AG08395 (cell line): ENCODE measurements at regions not wholly inside any gene's neighbourhood (a gene's known extent, or its start where the extent isn't known, plus 50 kb on each side); places are given as distances from the start of the nearest gene placed in this dataset.
A peak's percentile ranks its signal among the peaks of the same experiment; 100 is the strongest.
"Not testable (repeated sequence)": the region's sequence is repeated elsewhere in the genome, so short reads cannot be mapped to it uniquely, and the experiment has no call there.

Experiments
- DNase-seq: peaks from one replicate; pipeline ENCODE4 v3.0.0; 2012; ENCODE audit warnings: mixed read lengths, low spot score

DNA sequence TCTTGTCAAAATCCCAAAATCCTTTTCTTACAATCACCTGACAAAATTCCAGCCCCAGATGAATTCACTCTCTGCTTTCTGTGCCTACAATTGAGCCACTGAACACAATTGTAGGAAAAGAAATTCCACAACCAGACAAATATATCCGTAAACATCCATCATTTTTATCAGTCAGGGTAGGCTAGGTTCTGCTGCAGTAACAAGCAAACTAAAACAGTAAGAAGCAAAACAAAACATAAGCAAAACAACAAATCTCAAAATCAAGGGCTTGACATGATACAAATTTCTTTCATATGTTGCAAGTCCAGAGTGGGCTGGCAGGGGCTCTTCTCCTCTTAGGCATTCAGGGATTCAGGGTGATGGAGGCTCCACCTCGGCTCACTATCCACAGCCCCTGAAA lies 114.2 kb upstream of the MAN2A1 start:
- no peak for DNase-seq

- no peak for DNase-seq
These were observed 114.7 kb upstream of the MAN2A1 start for GRCh38 chr5:109574985-109575384.

GRCh38 chr5:109573766-109574165 lies 116.0 kb upstream of the MAN2A1 start:
- DNase-seq: no peak

DNA sequence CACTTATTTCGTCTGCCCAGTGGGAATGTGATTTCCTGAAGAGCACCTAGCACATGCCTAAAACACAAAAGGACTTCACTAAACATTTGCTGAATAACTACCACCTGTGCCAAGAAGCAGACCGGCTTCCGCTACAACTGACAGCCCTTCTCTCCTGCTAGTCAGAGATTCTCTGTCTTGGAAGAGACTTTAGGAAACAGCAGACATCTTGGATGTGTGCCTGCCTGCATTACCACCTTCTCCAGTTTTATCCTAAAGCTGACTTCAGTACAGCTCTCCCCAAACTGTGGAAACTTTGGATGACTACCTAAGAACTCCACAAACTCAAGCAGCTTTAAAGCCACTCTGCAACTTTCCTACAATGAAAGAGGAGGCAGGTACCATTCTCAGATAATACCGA lies 116.5 kb upstream of the MAN2A1 start:
- DNase-seq: no peak

DNA sequence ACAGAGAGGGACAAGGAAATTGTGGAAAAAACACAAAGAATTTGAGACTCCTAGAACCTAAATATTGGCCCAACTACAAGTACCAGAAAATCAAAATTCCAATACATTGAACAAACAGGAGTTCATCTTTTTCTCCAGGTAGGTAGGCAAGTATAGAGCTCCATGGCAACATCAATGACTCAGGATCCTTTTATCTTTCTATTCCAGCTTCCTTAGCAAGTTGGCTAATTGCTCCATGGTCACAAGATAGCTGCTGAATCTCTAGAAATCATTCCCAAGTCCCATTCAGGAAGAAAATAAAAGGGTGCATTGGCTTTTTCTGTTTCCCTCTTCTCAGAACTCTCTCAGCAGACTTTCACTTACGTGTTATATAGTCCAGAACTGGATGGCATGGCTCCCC lies 117.9 kb upstream of the MAN2A1 start:
- no peak for DNase-seq

- no peak for DNase-seq
These were observed 119.3 kb upstream of the MAN2A1 start for GRCh38 chr5:109570362-109570874.

DNA sequence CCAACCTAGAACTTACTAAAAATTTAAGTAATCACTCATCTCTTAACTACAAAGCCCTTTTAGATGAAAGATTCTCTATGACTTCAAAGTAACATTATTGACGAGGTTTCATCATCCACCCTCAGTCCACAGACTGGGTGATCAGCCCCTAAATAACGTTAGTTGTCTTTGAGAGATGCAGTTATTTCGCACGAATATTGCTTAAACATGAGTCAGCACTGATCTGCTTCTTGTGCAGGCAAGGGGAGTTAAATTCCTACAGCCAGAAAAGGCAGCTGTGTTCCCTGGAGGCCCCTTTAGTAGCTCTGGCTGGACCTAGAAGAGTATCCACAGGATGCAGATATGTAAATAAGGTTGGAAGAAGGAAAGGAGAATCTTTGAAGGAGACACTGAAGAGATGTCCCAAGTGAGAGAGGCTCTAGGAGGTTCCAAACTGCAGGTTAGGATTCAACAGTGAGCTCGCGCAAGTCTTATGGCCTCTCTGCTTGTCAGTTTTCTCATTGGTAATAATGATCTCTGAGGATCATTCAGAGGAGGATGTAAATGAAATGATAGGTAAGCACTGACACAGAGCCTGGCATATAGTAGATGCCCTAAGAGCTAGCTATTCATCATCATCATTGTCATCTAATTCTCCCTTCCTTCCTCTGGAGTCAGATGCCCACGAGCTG lies 122.2 kb upstream of the MAN2A1 start:
- peak; percentile 31 for DNase-seq

- DNase-seq: no peak
These were observed 123.4 kb upstream of the MAN2A1 start for GRCh38 chr5:109566361-109566760.

DNA sequence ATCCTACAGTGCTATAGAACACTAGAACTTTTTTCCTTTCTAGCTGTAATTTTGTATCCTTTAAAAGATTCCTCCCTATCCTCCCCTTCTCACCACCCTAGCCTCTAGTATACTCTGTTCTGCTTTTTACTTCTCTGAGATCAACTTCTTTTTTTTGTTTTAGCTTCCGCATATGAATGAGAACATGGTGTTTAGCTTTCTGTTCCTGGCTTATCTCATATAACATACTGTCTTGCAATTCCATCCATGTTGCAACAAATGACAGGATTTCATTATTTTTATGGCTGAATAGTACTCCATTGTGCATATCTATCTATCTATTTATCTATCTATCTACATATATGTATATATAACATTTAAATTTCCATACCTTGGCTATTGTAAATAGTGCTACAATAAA lies 126.0 kb upstream of the MAN2A1 start:
- no peak for DNase-seq

DNA sequence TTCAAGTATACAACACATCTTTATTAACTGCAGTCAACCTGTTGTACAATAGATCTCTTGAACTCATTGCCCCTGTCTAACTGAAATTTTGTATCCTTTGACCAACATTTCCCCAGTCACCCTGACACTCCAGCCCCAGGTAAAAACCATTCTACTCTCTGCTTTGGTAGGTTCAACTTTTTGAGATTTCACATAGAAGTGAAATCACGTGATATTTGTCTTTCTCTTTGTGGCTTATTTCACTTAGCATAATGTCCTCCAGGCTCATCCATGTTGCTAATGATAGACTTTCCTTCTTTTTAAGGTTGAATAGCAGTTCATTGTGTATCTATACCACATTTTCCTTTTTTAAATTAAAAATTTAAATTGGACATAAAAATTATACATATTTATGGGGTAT lies 126.5 kb upstream of the MAN2A1 start:
- no peak for DNase-seq

- DNase-seq: no peak
These were observed 127.3 kb upstream of the MAN2A1 start for GRCh38 chr5:109562441-109562840.

DNA sequence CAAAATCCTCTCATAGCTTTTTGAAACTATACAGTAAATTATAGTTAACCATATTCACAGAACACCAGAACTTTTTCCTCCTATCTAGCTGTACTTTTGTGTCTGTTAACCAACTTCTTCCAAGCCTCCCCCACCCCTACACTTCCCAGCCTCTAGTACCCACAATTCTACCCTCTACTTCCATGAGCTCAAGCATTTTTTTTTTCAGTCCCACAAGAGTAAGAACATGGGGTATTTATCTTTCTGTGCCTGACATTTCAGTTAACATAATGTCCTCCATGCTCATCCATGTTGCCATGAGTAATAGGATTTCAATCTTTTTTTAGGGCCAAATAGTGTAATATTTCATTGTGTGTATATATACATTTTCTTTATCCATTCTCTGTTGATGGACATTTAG lies 128.3 kb upstream of the MAN2A1 start:
- no peak for DNase-seq

DNA sequence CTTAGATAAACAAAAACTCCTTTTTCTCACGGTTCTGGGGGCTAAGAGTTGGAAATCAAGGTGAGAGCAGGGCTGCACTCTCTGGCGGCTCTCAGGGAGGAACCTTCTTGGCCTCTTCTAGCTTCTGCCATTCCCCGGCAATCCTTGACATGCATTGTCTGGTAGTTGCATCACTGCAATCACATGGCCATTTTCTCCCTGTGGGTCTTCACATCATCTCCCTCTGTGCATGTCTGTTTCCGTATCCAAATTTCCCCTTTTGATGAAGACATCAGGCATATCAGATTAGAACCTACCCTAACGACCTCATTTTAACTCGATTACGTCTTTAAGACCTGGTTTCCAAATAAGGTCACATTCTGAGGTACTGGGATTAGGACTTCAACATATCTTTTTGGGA lies 129.2 kb upstream of the MAN2A1 start:
- DNase-seq: no peak

DNA sequence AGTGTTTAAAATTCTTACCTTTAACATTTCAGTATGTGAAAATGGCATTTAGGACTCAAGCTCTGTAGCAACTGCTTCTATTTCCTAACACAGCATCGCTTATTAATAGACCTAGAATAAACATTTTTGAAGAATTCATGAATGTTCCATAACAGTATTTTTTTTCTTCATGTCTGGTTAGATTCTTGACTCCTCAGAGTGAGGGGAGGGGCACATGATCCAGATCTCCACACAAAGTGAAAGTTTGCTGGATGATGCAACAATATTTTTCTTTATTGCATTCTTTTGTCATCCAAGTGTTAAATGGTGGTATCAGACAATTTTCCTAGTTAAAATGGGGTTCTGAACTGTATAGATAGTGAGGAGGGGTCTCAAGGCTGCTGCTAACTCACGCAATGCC lies 130.8 kb upstream of the MAN2A1 start:
- no peak for DNase-seq

DNA sequence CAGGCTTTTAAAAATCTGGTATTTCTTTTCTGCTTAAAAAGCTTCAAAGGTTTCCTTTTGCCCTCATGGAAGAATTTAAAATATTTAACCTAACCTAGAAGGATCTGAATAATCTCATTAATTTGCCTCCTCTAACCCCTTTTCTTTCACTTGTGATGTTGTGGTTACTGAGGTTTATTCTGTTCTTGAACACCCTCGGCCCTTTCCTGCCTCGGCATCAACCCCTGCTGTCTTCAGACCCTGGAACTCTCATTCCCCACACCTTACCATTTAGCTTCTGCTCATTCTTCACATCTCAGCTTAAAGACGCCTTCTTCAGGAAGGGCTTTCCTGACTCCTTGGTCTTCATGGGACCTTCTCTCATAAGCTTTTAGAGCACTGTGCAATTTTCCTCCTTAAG lies 131.4 kb upstream of the MAN2A1 start:
- no peak for DNase-seq

DNA sequence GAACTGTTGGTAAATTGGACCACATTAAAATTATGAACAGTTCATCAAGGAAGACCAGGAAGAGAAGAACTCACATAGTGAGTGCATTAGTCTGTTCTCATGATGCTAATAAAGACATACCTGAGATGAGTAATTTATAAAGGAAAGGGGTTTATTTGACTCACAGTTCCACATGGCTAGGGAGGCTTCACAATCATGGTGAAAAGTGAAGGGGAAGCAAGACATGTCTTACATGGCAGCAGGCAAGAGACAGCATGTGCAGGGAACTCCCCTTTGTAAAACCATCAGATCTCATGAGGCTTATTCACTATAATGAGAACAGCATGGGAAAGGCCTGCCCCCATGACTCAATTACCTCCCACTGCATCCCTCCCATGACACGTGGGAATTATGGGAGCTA lies 135.9 kb upstream of the MAN2A1 start:
- no peak for DNase-seq

DNA sequence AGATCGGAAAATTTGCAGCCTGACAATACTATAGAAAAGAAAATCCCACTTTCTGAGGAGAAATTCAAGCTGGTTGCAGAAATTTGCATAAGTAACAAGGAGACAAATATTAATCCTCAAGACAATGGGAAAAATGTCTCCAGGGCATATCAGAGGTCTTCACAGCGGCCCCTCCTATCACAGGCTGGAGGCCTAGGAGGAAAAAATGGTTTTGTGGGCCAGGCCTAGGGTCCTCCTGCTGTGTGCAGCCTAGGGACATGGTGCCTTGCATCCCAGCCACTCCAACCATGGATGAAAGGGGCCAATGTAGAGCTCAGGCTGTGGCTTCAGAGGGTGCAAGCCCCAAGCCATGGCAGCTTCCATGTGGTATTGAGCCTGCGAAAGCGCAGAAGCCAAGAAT lies 138.5 kb upstream of the MAN2A1 start:
- not testable (repeated sequence) for DNase-seq

DNA sequence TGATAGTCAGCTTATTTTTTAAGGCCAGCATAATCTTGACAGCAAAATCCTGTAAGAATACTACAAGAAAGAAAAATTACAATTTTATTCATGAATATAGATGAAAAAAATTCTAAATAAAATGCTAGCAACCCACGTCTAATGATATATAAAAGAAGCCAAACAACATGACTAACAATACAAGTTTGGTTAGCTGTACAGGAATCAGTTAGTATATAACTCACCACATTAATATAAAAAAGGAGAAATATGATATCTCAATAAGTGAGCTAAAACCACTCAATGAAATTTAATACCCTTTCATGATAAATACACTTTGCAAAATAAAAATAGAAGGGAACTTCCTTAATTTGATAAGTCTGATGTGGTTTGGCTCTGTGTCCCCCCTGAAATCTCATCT lies 139.7 kb upstream of the MAN2A1 start:
- DNase-seq: no peak

- no peak for DNase-seq
These were observed 136.7 kb upstream of the PJA2 start for GRCh38 chr5:109546461-109546860.

- not testable (repeated sequence) for DNase-seq
These were observed 135.1 kb upstream of the PJA2 start for GRCh38 chr5:109544873-109545272.

- not testable (repeated sequence) for DNase-seq
These were observed 128.9 kb upstream of the PJA2 start for GRCh38 chr5:109538692-109539091.

DNA sequence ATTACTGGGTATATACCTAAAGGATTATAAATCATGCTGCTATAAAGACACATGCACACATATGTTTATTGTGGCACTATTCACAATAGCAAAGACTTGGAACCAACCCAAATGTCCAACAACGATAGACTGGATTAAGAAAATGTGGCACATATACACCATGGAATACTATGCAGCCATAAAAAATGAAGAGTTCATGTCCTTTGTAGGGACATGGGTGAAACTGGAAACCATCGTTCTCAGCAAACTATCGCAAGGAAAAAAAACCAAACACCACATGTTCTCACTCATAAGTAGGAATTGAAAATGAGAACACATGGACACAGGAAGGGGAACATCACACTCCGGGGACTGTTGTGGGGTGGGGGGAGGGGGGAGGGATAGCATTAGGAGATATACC lies 125.3 kb upstream of the PJA2 start:
- DNase-seq: not testable (repeated sequence)

- DNase-seq: no peak
These were observed 124.0 kb upstream of the PJA2 start for GRCh38 chr5:109533751-109534272.

DNA sequence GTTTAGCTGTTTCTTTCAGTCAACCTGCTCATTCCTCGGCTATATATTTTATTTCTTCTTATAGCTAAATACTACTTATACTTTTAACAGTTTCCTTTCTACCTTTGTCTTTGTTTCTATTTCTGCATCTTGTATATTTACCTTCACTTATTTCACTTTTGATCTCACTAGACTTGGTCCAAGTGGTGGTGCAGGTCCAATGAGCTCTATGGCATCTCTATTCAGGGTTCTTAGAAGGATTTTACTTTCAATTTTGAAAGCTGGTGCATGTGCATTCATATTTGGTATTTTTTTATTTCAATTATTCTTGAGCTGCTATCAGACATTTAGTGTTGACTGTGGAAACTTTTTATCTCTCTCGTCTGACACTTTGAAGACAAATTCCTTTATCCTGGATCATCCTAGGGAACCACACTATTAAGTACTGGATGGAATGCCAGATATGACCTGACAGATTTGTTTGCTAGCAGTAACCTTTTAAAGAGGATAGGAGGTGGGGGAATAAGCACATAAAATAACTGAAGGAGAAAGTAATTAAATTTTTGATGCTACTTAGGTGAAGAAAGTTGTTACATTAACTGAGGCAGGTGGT lies 123.1 kb upstream of the PJA2 start:
- no peak for DNase-seq
